Uterus (tissue), 2 donors: ENCODE measurements at regions not wholly inside any gene's neighbourhood (a gene's known extent, or its start where the extent isn't known, plus 50 kb on each side); places are given as distances from the start of the nearest gene placed in this dataset.

ENCODE experiments used
- POLR2A ChIP-seq, 2 donors: fragments of 450-650 bp; IDR thresholded peaks; one replicate each; pipeline ENCODE4 v1.6.1; 2016; ENCODE audit warnings: antibody characterized with exemption in 2 of 2, mild to moderate bottlenecking in 1 of 2, moderate library complexity in 1 of 2
- TF ChIP-seq, protein P1 (sequence below), 4 experiments: fragments of 200-600 bp in 2 of 4; fragments of 450-650 bp in 2 of 4; sonication (generic) in 2 of 4; IDR thresholded peaks; one replicate each; pipeline ENCODE4 v1.5.1; 2016 to 2019; ENCODE audit warnings: antibody characterized with exemption in 4 of 4, mild to moderate bottlenecking in 2 of 4, moderate library complexity in 1 of 4

DNA sequence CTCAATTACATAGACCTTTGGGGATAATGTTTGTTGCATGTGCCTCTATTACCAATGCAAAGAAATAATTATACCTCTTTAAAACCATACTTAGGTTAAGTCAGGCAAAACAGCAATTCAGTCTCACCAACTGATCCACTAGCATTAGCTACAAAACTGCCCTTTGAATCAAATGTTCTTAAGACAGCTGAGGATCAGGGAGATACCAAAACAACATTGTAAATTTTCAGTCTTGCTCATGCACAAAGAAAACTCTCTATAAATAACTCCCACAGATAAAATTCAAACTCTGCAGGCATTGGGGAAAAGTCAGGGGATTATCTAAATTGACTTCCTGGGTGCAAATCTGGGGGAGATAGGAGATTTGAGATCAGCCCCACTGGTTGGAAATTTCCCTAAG is 100.9 kb upstream of the DPT start:
- TF ChIP-seq, protein P1, sequence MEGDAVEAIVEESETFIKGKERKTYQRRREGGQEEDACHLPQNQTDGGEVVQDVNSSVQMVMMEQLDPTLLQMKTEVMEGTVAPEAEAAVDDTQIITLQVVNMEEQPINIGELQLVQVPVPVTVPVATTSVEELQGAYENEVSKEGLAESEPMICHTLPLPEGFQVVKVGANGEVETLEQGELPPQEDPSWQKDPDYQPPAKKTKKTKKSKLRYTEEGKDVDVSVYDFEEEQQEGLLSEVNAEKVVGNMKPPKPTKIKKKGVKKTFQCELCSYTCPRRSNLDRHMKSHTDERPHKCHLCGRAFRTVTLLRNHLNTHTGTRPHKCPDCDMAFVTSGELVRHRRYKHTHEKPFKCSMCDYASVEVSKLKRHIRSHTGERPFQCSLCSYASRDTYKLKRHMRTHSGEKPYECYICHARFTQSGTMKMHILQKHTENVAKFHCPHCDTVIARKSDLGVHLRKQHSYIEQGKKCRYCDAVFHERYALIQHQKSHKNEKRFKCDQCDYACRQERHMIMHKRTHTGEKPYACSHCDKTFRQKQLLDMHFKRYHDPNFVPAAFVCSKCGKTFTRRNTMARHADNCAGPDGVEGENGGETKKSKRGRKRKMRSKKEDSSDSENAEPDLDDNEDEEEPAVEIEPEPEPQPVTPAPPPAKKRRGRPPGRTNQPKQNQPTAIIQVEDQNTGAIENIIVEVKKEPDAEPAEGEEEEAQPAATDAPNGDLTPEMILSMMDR (IDR thresholded peaks at IDR 0.05): no peak
- TF ChIP-seq POLR2A (IDR thresholded peaks at IDR 0.05): no peak
